Ovary (tissue), 7 donors: ENCODE measurements at regions not wholly inside any gene's neighbourhood (a gene's known extent, or its start where the extent isn't known, plus 50 kb on each side); places are given as distances from the start of the nearest gene placed in this dataset.

ENCODE experiments used
- DNase-seq, 5 donors: peaks; one replicate each; pipeline ENCODE4 v3.0.0-alpha.2; 2019 to 2020
- H3K27ac ChIP-seq, 2 donors: fragments of 200-600 bp; one replicate each; pipeline versions ENCODE4 v1.5.1 to v1.8.0; 2019 to 2022
- H3K27me3 ChIP-seq: fragments of 200-600 bp; one replicate; pipeline ENCODE4 v1.8.0; 2022
- H3K36me3 ChIP-seq: fragments of 200-600 bp; sonication (generic); one replicate; pipeline ENCODE4 v1.5.1; 2019
- H3K4me1 ChIP-seq: one replicate; pipeline ENCODE4 v1.8.1; 2013; ENCODE audit warnings: mild to moderate bottlenecking, moderate library complexity; ENCODE audit not compliant: insufficient read depth
- H3K4me3 ChIP-seq: fragments of 200-600 bp; sonication (generic); one replicate; pipeline ENCODE4 v1.5.1; 2017
- H3K9me3 ChIP-seq, 2 donors: fragments of 200-600 bp in 1 of 2; sonication (generic) in 1 of 2; one replicate each; pipeline versions ENCODE4 v1.5.1 to v1.8.1; 2013 to 2019; ENCODE audit warnings: mild to moderate bottlenecking in 1 of 2, moderate library complexity in 1 of 2
- CTCF ChIP-seq, 3 donors: fragments of 450-650 bp in 2 of 3; fragments of 200-600 bp in 1 of 3; IDR thresholded peaks; one replicate each; pipeline versions ENCODE4 v1.5.1 to v1.8.0; 2016 to 2022; ENCODE audit warnings: antibody characterized with exemption in 3 of 3, mild to moderate bottlenecking in 1 of 3
- EP300 ChIP-seq: sonication (generic); formaldehyde crosslinking; IDR thresholded peaks from one replicate; pipeline ENCODE4 v1.6.1; 2017; ENCODE audit warnings: antibody characterized with exemption
- POLR2A ChIP-seq: fragments of 450-650 bp; IDR thresholded peaks from one replicate; pipeline ENCODE4 v1.6.1; 2017; ENCODE audit warnings: antibody characterized with exemption, mild to moderate bottlenecking, moderate library complexity
- WGBS, 3 donors: extraction: QIAGEN DNeasy Blood & Tissue Kit in 1 of 3; methylation state at CpG; one replicate each; pipeline versions ENCODE4 v1.1.5 to v1.1.7; 2013 to 2017; 5-methylcytosine and 5-hydroxymethylcytosine counted together
- intact Hi-C, 4 donors: fragments of 100-400 bp; cut with DNase I; formaldehyde crosslinking; loops; one replicate each; pipeline versions ENCODE4 v1.11.0 to v1.15.1; 2022 to 2023
- donor health status: DM: no; HTN: no; CAD: no; lungs with moderate emphysema.
- donor health status: DM: no; HTN: no; CAD: no.
- donor health status: Bipolar disorder and iron deficiency.
- donor health status: DM: no; HTN: no; CAD: no.
- donor health status: DM: yes; HTN: yes; CAD: no.

GRCh38 chr16:47848421-47849109 is 307.2 kb downstream of the ABCC12 start:
- Histone ChIP-seq H3K4me1 (no peaks in the 10 kb centered on the region), H3K9me3 (no peaks in the 10 kb centered on the region), H3K4me3 (no peak overlapping the region), H3K27me3 (no peaks in the 10 kb centered on the region), H3K27ac (no peak overlapping the region), H3K36me3 (no peaks in the 10 kb centered on the region)
- 18 to 27% (median 21%) methylated on average over 5 of the region's 5 CpGs for WGBS, 3 donors
- DNase-seq = no peak
- intact Hi-C loops = no loop called here
- TF ChIP-seq EP300 (no peak), CTCF (IDR thresholded peaks at IDR 0.05) (no peak), POLR2A (no peak)

GRCh38 chr16:47847220-47847970 is 308.4 kb downstream of the ABCC12 start:
- no peak for TF ChIP-seq CTCF (IDR thresholded peaks at IDR 0.05)
- TF ChIP-seq EP300 = no peak
- TF ChIP-seq POLR2A = no peak
- 60 to 68% (median 66%) methylated on average over 6 of the region's 6 CpGs for WGBS, 3 donors
- no peaks in the 10 kb centered on the region for H3K4me1 ChIP-seq
- no peak for DNase-seq
- H3K27me3 ChIP-seq = no peaks in the 10 kb centered on the region
- no peaks in the 10 kb centered on the region for H3K36me3 ChIP-seq
- H3K4me3 ChIP-seq = no peak overlapping the region
- H3K27ac ChIP-seq = no peak overlapping the region
- intact Hi-C loops = no loop called here
- no peaks in the 10 kb centered on the region for H3K9me3 ChIP-seq

GRCh38 chr16:47834485-47835024 is 321.2 kb downstream of the ABCC12 start:
- intact Hi-C loops = no loop called here
- no peak overlapping the region for H3K27ac ChIP-seq
- H3K9me3 ChIP-seq = peaks cover 0 to 5% of the 10 kb centered on the region in 2 donors
- H3K27me3 ChIP-seq = no peaks in the 10 kb centered on the region
- H3K4me1 ChIP-seq = no peaks in the 10 kb centered on the region
- H3K36me3 ChIP-seq = no peaks in the 10 kb centered on the region
- DNase-seq = no peak
- H3K4me3 ChIP-seq = no peak overlapping the region
- 61 to 81% (median 64%) methylated on average over 2 of the region's 2 CpGs for WGBS, 3 donors
- TF ChIP-seq POLR2A (no peak), EP300 (no peak), CTCF (IDR thresholded peaks at IDR 0.05) (no peak)

GRCh38 chr16:47833771-47834170 is 322.0 kb downstream of the ABCC12 start:
- H3K36me3 ChIP-seq = no peaks in the 10 kb centered on the region
- H3K9me3 ChIP-seq = peaks cover 0 to 5% of the 10 kb centered on the region in 2 donors
- intact Hi-C loops = no loop called here
- H3K4me1 ChIP-seq = no peaks in the 10 kb centered on the region
- H3K27ac ChIP-seq = no peak overlapping the region
- WGBS, 3 donors = 65 to 86% (median 78%) methylated on average over 1 of the region's 1 CpG
- H3K27me3 ChIP-seq = no peaks in the 10 kb centered on the region
- TF ChIP-seq CTCF (IDR thresholded peaks at IDR 0.05) (no peak), EP300 (no peak), POLR2A (no peak)
- no peak for DNase-seq
- no peak overlapping the region for H3K4me3 ChIP-seq
